Nephron progenitor cell (in vitro differentiated cells): ENCODE measurements at regions not wholly inside any gene's neighbourhood (a gene's known extent, or its start where the extent isn't known, plus 50 kb on each side); places are given as distances from the start of the nearest gene placed in this dataset.
"Not testable (repeated sequence)": the region's sequence is repeated elsewhere in the genome, so short reads cannot be mapped to it uniquely, and the experiment has no call there.

Source experiments
- DNase-seq: peaks from one replicate; pipeline ENCODE4 v3.0.0; 2021
- H3K27ac Mint-ChIP-seq: 2 replicates; pipeline ENCODE4 v1.8.0; 2021; ENCODE audit warnings: mild to moderate bottlenecking, moderate library complexity, mixed read lengths
- H3K27me3 Mint-ChIP-seq: 2 replicates; pipeline ENCODE4 v1.8.0; 2021; ENCODE audit warnings: mild to moderate bottlenecking, low read depth, mixed read lengths; ENCODE audit not compliant: poor library complexity
- H3K36me3 Mint-ChIP-seq: 2 replicates; pipeline ENCODE4 v1.8.0; 2021; ENCODE audit warnings: low read depth, mixed read lengths
- H3K4me1 Mint-ChIP-seq: 2 replicates; pipeline ENCODE4 v1.8.0; 2021; ENCODE audit warnings: mixed read lengths
- H3K4me3 Mint-ChIP-seq: 2 replicates; pipeline ENCODE4 v1.8.0; 2021; ENCODE audit warnings: mild to moderate bottlenecking, moderate library complexity, mixed read lengths
- H3K9me3 Mint-ChIP-seq: 2 replicates; pipeline ENCODE4 v1.8.0; 2021; ENCODE audit warnings: mild to moderate bottlenecking, moderate library complexity, mixed read lengths
- TF ChIP-seq, protein P1 (sequence below): fragments of 200-600 bp; sonication (generic); IDR thresholded peaks from 2 replicates; pipeline ENCODE4 v1.5.0; 2021; ENCODE audit warnings: antibody characterized with exemption

GRCh38 chr16:27600381-27600780 lies 50.4 kb downstream of the KATNIP start:
- Mint-ChIP-seq H3K27me3 (peaks cover 24% of the 10 kb centered on the region), H3K9me3 (no peaks in the 10 kb centered on the region), H3K36me3 (peaks cover 4% of the 10 kb centered on the region), H3K4me1 (peaks cover 31% of the 10 kb centered on the region), H3K27ac (peak overlapping the region; percentile 73), H3K4me3 (no peak overlapping the region)
- TF ChIP-seq, protein P1, sequence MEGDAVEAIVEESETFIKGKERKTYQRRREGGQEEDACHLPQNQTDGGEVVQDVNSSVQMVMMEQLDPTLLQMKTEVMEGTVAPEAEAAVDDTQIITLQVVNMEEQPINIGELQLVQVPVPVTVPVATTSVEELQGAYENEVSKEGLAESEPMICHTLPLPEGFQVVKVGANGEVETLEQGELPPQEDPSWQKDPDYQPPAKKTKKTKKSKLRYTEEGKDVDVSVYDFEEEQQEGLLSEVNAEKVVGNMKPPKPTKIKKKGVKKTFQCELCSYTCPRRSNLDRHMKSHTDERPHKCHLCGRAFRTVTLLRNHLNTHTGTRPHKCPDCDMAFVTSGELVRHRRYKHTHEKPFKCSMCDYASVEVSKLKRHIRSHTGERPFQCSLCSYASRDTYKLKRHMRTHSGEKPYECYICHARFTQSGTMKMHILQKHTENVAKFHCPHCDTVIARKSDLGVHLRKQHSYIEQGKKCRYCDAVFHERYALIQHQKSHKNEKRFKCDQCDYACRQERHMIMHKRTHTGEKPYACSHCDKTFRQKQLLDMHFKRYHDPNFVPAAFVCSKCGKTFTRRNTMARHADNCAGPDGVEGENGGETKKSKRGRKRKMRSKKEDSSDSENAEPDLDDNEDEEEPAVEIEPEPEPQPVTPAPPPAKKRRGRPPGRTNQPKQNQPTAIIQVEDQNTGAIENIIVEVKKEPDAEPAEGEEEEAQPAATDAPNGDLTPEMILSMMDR, result no peak
- no peak for DNase-seq

- Mint-ChIP-seq H3K36me3 (peaks cover 10% of the 10 kb centered on the region), H3K4me3 (no peak overlapping the region), H3K9me3 (no peaks in the 10 kb centered on the region), H3K4me1 (peaks cover 21% of the 10 kb centered on the region), H3K27ac (no peak overlapping the region), H3K27me3 (peaks cover 24% of the 10 kb centered on the region)
- TF ChIP-seq, protein P1, result no peak
- DNase-seq, result no peak
Measured at GRCh38 chr16:27602103-27602502, 52.2 kb downstream of the KATNIP start.

DNA sequence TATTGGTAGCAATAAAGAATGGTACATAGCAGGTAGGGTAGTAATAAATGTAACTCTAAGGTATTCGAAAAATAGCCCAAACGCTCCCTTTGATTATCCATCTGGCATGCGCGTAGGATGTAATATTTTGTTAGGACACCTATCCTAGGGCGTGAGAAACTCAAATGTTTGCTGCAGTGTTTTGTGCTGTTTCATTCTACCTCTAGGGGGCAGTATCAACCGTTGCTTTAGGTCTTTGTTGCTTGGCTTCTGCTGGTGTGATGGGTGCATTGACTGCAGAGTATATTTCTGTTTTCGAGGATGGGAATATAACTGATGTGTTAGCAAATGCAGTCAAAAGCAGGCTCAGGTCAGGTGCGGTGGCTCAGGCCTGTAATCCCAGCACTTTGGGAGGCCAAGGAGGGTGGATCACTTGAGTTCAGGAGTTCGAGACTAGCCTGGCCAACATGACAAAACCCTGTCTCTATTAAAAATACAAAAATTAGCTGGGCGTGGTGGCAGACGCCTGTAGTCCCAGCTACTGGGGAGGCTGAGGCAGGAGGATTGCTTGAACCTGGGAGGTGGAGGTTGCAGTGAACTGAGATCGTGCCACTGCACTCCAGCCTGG lies 55.7 kb downstream of the KATNIP start:
- peak; percentile 16 for DNase-seq
- H3K4me3 Mint-ChIP-seq, H3K27ac Mint-ChIP-seq, H3K27me3 Mint-ChIP-seq, H3K4me1 Mint-ChIP-seq, H3K9me3 Mint-ChIP-seq: not testable (repeated sequence)
- H3K36me3 Mint-ChIP-seq, result peaks cover 14% of the 10 kb centered on the region
- TF ChIP-seq, protein P1, result peak; percentile 67

- H3K27me3 Mint-ChIP-seq, result peaks cover 4% of the 10 kb centered on the region
- no peaks in the 10 kb centered on the region for H3K9me3 Mint-ChIP-seq
- H3K36me3 Mint-ChIP-seq, result peaks cover 18% of the 10 kb centered on the region
- H3K4me1 Mint-ChIP-seq, result peaks cover 14% of the 10 kb centered on the region
- TF ChIP-seq, protein P1, result no peak
- no peak overlapping the region for H3K27ac Mint-ChIP-seq
- H3K4me3 Mint-ChIP-seq, result no peak overlapping the region
- DNase-seq, result no peak
Measured at GRCh38 chr16:27611340-27611739, 61.4 kb downstream of the KATNIP start.

- peaks cover 4% of the 10 kb centered on the region for H3K27me3 Mint-ChIP-seq
- H3K4me3 Mint-ChIP-seq, result no peak overlapping the region
- no peak for DNase-seq
- TF ChIP-seq, protein P1, result no peak
- H3K4me1 Mint-ChIP-seq, result peaks cover 27% of the 10 kb centered on the region
- H3K9me3 Mint-ChIP-seq, result no peaks in the 10 kb centered on the region
- no peak overlapping the region for H3K27ac Mint-ChIP-seq
- peaks cover 10% of the 10 kb centered on the region for H3K36me3 Mint-ChIP-seq
Measured at GRCh38 chr16:27613238-27613791, 63.4 kb downstream of the KATNIP start.

DNA sequence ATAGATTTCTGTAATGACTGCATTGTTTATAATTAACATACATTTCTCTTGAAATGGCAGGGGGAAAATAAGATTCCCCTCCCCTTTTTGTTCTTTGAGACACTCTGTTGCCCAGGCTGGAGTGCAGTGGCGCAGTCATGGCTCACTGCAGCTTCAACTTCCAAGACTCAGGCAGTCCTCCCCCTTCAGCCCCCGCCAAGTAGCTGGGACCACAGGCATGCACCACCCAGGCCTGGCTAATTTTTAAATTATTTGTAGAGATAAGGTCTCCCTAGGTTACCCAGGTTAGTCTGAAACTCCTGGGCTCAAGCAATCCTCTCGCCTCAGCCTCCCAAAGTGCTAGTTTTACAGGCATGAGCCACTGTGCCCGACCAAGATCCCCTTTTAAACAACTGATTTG lies 67.7 kb downstream of the KATNIP start:
- no peak overlapping the region for H3K4me3 Mint-ChIP-seq
- no peak for DNase-seq
- no peak overlapping the region for H3K27ac Mint-ChIP-seq
- H3K9me3 Mint-ChIP-seq, result no peaks in the 10 kb centered on the region
- TF ChIP-seq, protein P1, result no peak
- peaks cover 45% of the 10 kb centered on the region for H3K4me1 Mint-ChIP-seq
- peaks cover 4% of the 10 kb centered on the region for H3K27me3 Mint-ChIP-seq
- peaks cover 8% of the 10 kb centered on the region for H3K36me3 Mint-ChIP-seq
